ENCODE measurements at regions not wholly inside any gene's neighbourhood (a gene's known extent, or its start where the extent isn't known, plus 50 kb on each side); places are given as distances from the start of the nearest gene placed in this dataset.

GRCh38 chr3:26245236-26245635 lies 377.3 kb upstream of the LRRC3B start:
- TF ChIP-seq JUND (CRISPR knock-in tag; IDR thresholded peaks at IDR 0.05), result no peak
- no peak for TF ChIP-seq POLR2A (IDR thresholded peaks at IDR 0.05; ENCODE audit: insufficient read depth in 1 of 2, low read depth in 2 of 2, low read length in 2 of 2)
- TF ChIP-seq HCFC1 (IDR thresholded peaks at IDR 0.05; ENCODE audit: low read depth, low read length), result no peak
- no peak for TF ChIP-seq HOXA7 (CRISPR knock-in tag; IDR thresholded peaks at IDR 0.05)
- no peak for TF ChIP-seq JDP2 (CRISPR knock-in tag; IDR thresholded peaks at IDR 0.05; ENCODE audit: borderline replicate concordance)
- no peak for TF ChIP-seq ZFAT (CRISPR knock-in tag; conservative IDR thresholded peaks at IDR 0.05)
- TF ChIP-seq POLR2AphosphoS2 (IDR thresholded peaks at IDR 0.05; ENCODE audit: low read depth, low read length), result no peak
- TF ChIP-seq ATF6 (CRISPR knock-in tag; conservative IDR thresholded peaks at IDR 0.05), result no peak
- no peak for TF ChIP-seq CEBPZ (IDR thresholded peaks at IDR 0.05; ENCODE audit: low read length)

Measured in HepG2 (cell line).